22Rv1 (cell line): ENCODE measurements at regions not wholly inside any gene's neighbourhood (a gene's known extent, or its start where the extent isn't known, plus 50 kb on each side); places are given as distances from the start of the nearest gene placed in this dataset.
A peak's percentile ranks its signal among the peaks of the same experiment; 100 is the strongest.
"Not testable (repeated sequence)": the region's sequence is repeated elsewhere in the genome, so short reads cannot be mapped to it uniquely, and the experiment has no call there.

Experiments
- H3K27ac ChIP-seq: fragments of 450-650 bp; 2 replicates; pipeline ENCODE4 v1.5.1; 2017
- ZFX ChIP-seq: fragments of 450-650 bp; IDR thresholded peaks from 2 replicates; pipeline ENCODE4 v1.6.1; 2017; ENCODE audit warnings: antibody characterized with exemption, borderline replicate concordance
- TF ChIP-seq, protein P1 (sequence below): fragments of 450-650 bp; IDR thresholded peaks from 2 replicates; pipeline ENCODE4 v1.5.1; 2017; ENCODE audit warnings: mild to moderate bottlenecking

DNA sequence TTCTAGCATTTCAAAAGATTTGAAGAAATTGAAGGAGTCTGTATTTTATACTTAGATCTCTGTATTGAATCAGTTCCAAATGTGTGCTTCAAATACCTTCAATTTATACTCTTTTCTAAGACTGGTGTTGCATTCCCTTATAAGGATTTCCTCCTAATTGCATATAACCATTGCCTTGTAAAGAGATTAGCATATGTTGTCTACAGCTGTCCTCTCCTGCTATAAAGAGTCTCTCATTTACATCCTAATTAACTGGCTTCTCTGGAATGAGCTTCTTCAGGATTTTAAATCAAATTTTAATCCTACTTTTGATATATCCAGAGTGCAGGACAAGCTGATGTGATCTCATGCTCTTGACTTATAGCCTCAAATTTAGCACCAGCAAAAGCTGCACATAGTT lies 957.3 kb downstream of the XPNPEP1 start:
- no peak overlapping the region for H3K27ac ChIP-seq
- TF ChIP-seq, protein P1, sequence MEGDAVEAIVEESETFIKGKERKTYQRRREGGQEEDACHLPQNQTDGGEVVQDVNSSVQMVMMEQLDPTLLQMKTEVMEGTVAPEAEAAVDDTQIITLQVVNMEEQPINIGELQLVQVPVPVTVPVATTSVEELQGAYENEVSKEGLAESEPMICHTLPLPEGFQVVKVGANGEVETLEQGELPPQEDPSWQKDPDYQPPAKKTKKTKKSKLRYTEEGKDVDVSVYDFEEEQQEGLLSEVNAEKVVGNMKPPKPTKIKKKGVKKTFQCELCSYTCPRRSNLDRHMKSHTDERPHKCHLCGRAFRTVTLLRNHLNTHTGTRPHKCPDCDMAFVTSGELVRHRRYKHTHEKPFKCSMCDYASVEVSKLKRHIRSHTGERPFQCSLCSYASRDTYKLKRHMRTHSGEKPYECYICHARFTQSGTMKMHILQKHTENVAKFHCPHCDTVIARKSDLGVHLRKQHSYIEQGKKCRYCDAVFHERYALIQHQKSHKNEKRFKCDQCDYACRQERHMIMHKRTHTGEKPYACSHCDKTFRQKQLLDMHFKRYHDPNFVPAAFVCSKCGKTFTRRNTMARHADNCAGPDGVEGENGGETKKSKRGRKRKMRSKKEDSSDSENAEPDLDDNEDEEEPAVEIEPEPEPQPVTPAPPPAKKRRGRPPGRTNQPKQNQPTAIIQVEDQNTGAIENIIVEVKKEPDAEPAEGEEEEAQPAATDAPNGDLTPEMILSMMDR = no peak
- no peak for TF ChIP-seq ZFX

DNA sequence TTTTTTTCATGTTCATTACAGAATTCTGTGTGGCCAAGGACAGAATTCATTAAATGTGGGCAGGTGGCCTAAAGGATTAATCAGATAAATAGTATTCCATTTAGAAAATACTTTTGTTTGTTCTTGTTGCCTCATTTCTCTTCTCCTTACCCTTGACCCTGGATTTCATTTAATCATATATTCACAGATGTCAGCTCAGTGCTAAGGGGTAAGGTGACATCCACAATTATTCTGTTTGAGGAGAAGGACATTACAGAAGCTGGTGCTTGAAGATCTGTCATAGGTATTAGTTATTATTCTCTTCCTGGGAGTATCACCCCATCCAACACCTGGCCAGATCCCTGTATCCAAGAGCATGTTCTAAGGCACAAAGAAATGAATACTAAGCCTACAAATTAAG lies 961.1 kb downstream of the XPNPEP1 start:
- TF ChIP-seq, protein P1 = no peak
- TF ChIP-seq ZFX = no peak
- no peak overlapping the region for H3K27ac ChIP-seq

DNA sequence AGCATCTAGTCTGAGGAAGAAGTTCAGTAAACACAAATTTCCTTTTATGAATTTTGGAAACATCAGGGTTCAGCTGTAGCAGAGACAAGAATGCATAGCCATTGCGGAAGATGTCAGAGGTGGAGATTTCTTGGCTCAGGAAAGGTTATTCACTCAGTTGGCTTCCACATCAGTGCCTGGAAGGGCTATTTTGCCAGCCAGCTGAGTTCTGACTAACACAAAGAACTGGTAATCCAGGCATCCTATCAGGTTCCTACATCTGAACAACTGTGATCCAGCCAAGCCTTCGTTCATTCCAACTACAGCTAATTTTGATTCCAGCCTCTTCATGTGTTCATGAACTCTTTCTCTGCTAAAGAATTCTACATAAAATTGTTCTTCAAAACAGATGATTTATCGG lies 965.6 kb downstream of the XPNPEP1 start:
- H3K27ac ChIP-seq = no peak overlapping the region
- TF ChIP-seq ZFX = no peak
- TF ChIP-seq, protein P1 = no peak

DNA sequence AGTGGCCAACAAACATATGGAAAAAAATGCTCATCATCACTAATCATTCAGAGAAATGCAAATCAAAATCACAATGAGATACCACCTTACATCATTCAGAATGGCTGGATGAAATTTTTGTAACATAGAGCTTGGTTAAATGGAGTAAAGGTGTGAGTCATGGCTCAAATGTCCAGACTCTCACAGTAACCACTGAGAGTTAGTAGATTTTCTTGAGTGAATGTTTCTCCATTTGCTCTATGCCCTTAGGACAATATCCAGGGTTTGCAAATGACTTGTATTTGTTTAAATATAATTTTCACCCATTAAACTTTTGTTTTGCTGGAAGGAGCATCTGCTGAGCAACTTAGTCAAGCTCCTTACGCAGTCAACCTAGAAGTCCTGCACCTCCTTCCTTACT lies 967.2 kb downstream of the XPNPEP1 start:
- no peak overlapping the region for H3K27ac ChIP-seq
- TF ChIP-seq, protein P1 = no peak
- no peak for TF ChIP-seq ZFX

DNA sequence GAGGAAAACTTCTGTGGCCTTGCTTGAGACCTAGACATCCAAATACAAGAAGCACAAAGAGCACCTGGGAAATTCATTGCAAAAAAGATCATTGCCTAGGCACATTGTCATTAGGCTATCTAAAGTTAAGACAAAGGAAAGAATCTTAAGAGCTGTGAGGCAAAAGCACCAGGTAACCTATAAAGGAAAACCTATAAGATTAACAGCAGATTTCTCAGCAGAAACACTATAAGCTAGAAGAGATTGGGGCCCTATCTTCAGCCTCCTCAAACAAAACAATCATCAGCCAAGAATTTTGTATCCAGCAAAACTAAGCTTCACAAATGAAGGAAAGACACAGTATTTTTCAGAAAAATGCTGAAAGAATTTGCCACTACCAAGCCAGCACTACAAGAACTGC lies 1003.3 kb downstream of the XPNPEP1 start:
- not testable (repeated sequence) for H3K27ac ChIP-seq

DNA sequence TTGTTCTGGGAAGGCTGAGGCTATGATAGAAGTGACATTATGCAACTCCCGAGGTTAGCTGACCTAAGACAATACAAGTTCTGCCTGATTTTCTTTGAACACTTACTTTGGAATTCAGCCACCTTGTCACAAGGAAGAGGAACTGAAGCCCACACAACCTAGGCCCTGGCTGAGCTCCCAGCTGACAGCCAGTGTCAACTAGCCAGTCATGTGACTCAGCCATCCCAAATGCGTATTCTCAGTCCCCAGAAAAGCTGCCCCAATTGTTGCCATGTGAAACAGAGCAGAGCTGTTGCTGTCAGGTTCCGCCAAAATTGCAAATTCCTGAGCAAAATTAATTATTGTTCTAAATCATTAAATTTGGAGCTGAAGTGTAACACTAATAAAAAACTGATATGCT lies 1010.0 kb downstream of the XPNPEP1 start:
- no peak overlapping the region for H3K27ac ChIP-seq
- no peak for TF ChIP-seq ZFX
- TF ChIP-seq, protein P1 = no peak

DNA sequence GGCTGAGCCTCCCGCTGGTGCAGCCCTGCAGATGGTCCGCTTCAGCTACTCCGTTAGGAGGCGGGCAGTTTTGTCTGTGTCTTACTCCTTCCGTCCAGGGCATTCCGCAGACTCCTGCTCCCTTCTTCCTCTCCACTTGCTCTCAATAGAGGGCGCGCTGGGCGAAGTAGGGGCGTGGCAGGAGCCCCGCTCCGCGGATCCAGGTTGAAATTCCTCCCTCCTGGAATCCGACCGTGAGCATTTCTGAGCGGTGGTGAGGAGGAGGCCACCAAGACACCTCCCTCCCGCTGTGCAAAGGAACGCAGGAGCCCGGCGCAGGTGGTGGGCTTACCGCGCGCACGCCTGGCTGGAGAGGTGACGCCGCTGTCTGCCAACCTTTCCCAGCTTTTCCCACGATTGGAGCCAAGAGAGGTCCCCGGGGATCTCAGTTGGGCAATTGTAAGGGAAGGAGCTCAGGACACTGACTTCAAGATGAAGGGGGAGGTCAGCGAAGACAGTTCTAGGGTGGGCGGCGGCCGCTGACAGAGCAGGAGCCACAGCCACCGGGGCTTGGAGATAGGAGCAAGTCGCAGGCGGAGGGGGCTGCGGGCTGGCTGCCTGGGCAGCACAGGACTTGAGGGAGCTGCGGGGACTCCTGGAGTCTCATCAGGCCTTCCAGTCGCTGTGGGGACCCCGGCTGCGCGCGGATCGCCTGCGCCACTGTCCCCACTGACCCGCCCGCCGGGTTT lies 1011.3 kb downstream of the XPNPEP1 start:
- H3K27ac ChIP-seq = no peak overlapping the region

More for the DNA sequence above, 1011.3 kb downstream of the XPNPEP1 start:
- TF ChIP-seq, protein P1 = peak; percentile 89
- TF ChIP-seq ZFX = no peak
